ENCODE measurements at regions not wholly inside any gene's neighbourhood (a gene's known extent, or its start where the extent isn't known, plus 50 kb on each side); places are given as distances from the start of the nearest gene placed in this dataset.

GRCh38 chr4:123709336-123709735 is 312.7 kb downstream of the SPRY1 start:
- no peak overlapping the region for H3K4me2 ChIP-seq (ENCODE audit: low read length)
- CTCF ChIA-PET (ENCODE audit: unreplicated experiment) = no interaction called here

GRCh38 chr4:123731035-123731434 is 334.4 kb downstream of the SPRY1 start:
- no peak overlapping the region for H3K27ac ChIP-seq (ENCODE audit: low read depth, low read length, poor library complexity, severe bottlenecking)
- no peaks in the 10 kb centered on the region for H3K9me3 ChIP-seq (ENCODE audit: low read length)
- no peaks in the 10 kb centered on the region for H3K4me1 ChIP-seq (ENCODE audit: insufficient read depth, low read length, poor library complexity, severe bottlenecking)
- H3K4me3 ChIP-seq (ENCODE audit: low read depth, low read length, poor library complexity, severe bottlenecking) = no peak overlapping the region
- no peak overlapping the region for H3K4me2 ChIP-seq (ENCODE audit: low read length)
- no peaks in the 10 kb centered on the region for H3K79me2 ChIP-seq (ENCODE audit: insufficient read depth, low read depth, low read length)
- H4K20me1 ChIP-seq (ENCODE audit: insufficient read depth, low read length) = no peaks in the 10 kb centered on the region
- H3K9me2 ChIP-seq (ENCODE audit: insufficient read depth, low read length) = no peaks in the 10 kb centered on the region
- POLR2A ChIA-PET = interaction anchor here (0.6 kb wide), 1 partner anchor 1382 kb away, joined by 3 read pairs; no protein-coding TSS in a partner anchor
- intact Hi-C loops (cut with micrococcal nuclease; ENCODE audit: unreplicated experiment) = no loop called here
- CTCF ChIA-PET (ENCODE audit: unreplicated experiment) = no interaction called here
- no peaks in the 10 kb centered on the region for H3K36me3 ChIP-seq (ENCODE audit: insufficient read depth, low read length)
- TF ChIP-seq CTCF (conservative IDR thresholded peaks at IDR 0.05; ENCODE audit: low read length) = no peak
- no peak for TF ChIP-seq EZH2phosphoT487 (IDR thresholded peaks at IDR 0.05; ENCODE audit: borderline replicate concordance, low read depth, low read length)
- BruUV-seq (replicated peaks) = no TSS peak
- no peak overlapping the region for H2AFZ ChIP-seq (ENCODE audit: low read length)
- no peak for DNase-seq (ENCODE audit: low spot score)

More at GRCh38 chr4:123709336-123709735, 312.7 kb downstream of the SPRY1 start:
- DNase-seq (ENCODE audit: low spot score) = no peak
- Histone ChIP-seq H3K27ac (ENCODE audit: low read depth, low read length, poor library complexity, severe bottlenecking) (no peak overlapping the region), H3K4me3 (ENCODE audit: low read depth, low read length, poor library complexity, severe bottlenecking) (no peak overlapping the region), H3K79me2 (ENCODE audit: insufficient read depth, low read depth, low read length) (no peaks in the 10 kb centered on the region), H3K9me2 (ENCODE audit: insufficient read depth, low read length) (no peaks in the 10 kb centered on the region), H3K36me3 (ENCODE audit: insufficient read depth, low read length) (no peaks in the 10 kb centered on the region), H3K9me3 (ENCODE audit: low read length) (no peaks in the 10 kb centered on the region), H3K4me1 (ENCODE audit: insufficient read depth, low read length, poor library complexity, severe bottlenecking) (no peaks in the 10 kb centered on the region), H2AFZ (ENCODE audit: low read length) (no peak overlapping the region), H4K20me1 (ENCODE audit: insufficient read depth, low read length) (no peaks in the 10 kb centered on the region)
- no peak for TF ChIP-seq EZH2phosphoT487 (IDR thresholded peaks at IDR 0.05; ENCODE audit: borderline replicate concordance, low read depth, low read length)
- no TSS peak for BruUV-seq (replicated peaks)
- intact Hi-C loops (cut with micrococcal nuclease; ENCODE audit: unreplicated experiment) = no loop called here
- POLR2A ChIA-PET = no interaction called here

- Histone ChIP-seq H3K36me3 (ENCODE audit: insufficient read depth, low read length) (no peaks in the 10 kb centered on the region), H3K4me3 (ENCODE audit: low read depth, low read length, poor library complexity, severe bottlenecking) (no peak overlapping the region), H4K20me1 (ENCODE audit: insufficient read depth, low read length) (no peaks in the 10 kb centered on the region), H3K27ac (ENCODE audit: low read depth, low read length, poor library complexity, severe bottlenecking) (no peak overlapping the region), H2AFZ (ENCODE audit: low read length) (no peak overlapping the region), H3K4me2 (ENCODE audit: low read length) (no peak overlapping the region), H3K79me2 (ENCODE audit: insufficient read depth, low read depth, low read length) (no peaks in the 10 kb centered on the region), H3K4me1 (ENCODE audit: insufficient read depth, low read length, poor library complexity, severe bottlenecking) (no peaks in the 10 kb centered on the region), H3K9me3 (ENCODE audit: low read length) (no peaks in the 10 kb centered on the region), H3K9me2 (ENCODE audit: insufficient read depth, low read length) (no peaks in the 10 kb centered on the region)
- DNase-seq (ENCODE audit: low spot score) = no peak
- TF ChIP-seq EZH2phosphoT487 (IDR thresholded peaks at IDR 0.05; ENCODE audit: borderline replicate concordance, low read depth, low read length) (no peak), CTCF (conservative IDR thresholded peaks at IDR 0.05; ENCODE audit: low read length) (no peak)
- no TSS peak for BruUV-seq (replicated peaks)
- ChIA-PET POLR2A (no interaction called here), CTCF (ENCODE audit: unreplicated experiment) (no interaction called here)
- intact Hi-C loops (cut with micrococcal nuclease; ENCODE audit: unreplicated experiment) = no loop called here
Measured at GRCh38 chr4:123737156-123737555, 340.6 kb downstream of the SPRY1 start.

Measured in OCI-LY7 (cell line).